Medulla oblongata (tissue), 1 donor: ENCODE measurements at regions not wholly inside any gene's neighbourhood (a gene's known extent, or its start where the extent isn't known, plus 50 kb on each side); places are given as distances from the start of the nearest gene placed in this dataset.

ENCODE experiments used
- DNase-seq: peaks from one replicate; pipeline ENCODE4 v3.0.0-alpha.2; 2015; ENCODE audit errors: extremely low spot score

DNA sequence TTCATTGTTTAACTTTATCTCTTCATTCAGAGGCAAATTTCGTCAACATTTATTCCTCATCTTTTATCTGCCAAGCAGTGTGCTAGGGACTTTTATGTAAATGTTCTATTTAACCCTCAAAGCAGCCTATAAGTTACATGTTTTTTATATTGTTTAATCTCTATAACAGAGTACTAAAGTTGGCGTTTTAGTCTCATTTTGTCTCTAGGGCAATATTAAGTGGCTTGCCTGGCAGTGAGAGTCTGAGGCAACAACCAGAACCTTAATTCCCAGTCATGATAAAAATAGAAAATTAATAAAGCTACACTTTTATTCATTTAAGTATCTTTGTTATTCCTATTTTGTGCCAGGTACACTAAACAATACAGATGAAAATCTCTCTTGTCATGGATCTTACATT is 994.3 kb upstream of the ADGRL2 start:
- no peak for DNase-seq

DNA sequence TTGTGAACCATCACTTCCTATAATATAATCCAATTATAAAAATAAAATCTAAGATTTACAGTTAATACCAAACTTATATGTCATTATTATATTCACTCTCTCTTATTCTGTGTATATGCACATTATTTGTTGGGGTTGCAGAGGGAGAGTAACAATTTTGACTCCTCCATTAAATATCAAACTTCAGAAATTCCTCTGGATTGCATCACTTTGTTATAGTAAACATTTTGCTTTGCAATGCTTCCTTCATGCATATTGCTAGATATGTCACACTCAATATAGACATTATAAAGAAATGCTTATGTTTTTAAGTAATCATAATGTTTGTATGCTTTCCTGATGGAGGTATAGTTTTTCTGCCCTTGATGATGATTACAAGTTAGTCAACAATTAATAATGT is 999.0 kb upstream of the ADGRL2 start:
- no peak for DNase-seq

DNA sequence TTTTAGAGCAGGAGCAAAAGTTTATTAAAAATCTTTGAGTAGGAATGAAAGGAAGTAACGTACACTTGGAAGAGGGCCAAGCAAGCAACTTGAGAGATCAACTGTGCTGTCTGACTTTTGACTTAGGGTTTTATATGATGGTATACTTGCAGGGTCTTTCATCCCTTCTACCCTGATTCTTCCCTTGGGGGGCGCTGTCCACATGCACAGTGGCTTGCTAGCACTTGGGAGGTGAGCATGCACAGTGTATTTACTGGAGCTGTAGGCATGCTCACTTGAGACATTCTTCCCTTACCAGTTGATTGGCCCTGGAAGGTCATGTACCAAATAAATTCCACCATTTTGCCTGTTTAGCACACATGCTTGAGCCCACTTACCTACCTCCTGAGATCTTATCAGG is 1001.3 kb upstream of the ADGRL2 start:
- no peak for DNase-seq

DNA sequence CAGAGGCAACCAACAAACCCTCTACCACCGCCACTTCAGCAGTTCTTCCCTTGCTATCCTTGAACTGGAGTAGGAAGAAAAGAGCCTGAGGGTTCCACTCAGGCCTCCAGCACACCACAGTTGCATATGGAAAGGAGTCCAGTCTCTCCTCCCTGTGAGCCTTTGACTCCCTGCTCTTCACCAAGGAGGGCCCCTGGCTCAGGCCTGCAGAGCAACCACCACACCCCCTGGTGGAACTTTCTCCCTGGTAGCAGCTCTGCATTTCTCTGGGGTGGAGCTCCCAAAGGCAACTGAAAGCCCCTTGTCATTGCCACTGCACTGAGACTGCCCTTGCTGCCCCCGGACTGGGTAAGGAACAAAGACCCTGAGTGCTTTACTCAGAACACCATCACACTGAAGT is 1021.5 kb upstream of the ADGRL2 start:
- no peak for DNase-seq

DNA sequence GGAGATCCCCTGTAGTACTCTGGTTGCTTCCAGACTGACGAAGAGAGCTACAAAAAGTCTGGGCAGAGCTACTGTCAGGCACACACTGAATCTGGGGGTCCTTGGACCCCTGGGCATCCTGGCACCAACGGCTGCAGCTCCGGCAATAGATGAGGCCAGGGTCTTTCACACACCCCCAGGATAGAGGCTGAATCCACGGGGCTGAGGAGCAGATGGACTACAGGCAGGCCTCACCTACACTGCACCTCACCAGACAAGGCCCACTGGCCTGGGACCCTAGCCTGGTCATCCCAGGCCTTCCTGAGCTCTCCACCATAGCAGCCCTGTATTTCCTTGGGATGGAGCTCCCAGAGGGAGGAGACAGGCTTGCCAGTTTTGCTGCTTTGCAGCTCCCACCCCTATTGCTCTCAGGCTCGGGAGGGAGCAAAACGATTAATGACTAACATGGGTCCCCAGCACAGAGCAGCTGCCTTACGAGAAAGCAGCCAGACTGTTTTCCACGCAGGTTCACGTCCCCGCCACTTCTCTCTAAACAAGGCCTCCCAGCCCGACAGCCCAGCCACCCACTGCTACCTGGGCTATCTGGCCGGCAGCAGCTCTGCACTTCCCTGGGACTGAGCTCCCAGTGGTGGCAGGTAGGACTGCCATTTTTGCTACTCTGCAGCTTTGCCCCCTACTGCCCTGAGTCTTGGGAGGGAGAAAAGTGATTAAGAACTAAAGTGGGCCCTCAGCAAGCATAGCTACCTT is 1022.5 kb upstream of the ADGRL2 start:
- no peak for DNase-seq

DNA sequence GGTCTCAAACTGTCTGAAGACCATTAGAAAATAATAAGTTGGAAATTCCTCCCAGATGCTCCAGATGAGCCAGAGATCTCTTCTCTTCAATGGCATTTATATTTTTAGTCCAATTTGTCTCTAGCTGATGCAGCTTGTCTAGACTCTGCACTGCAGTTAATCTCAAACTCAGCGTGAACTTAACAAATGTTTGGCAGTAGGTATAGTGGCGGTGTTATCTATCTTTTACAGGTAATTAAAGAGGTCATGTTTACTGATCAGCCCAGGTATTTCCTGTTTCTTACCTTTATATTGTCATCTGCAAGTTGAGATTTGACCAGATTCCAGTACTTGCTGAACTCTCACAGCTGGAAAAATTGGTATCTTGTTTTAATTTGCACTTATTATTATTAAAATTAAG is 1024.5 kb upstream of the ADGRL2 start:
- DNase-seq, result no peak

DNA sequence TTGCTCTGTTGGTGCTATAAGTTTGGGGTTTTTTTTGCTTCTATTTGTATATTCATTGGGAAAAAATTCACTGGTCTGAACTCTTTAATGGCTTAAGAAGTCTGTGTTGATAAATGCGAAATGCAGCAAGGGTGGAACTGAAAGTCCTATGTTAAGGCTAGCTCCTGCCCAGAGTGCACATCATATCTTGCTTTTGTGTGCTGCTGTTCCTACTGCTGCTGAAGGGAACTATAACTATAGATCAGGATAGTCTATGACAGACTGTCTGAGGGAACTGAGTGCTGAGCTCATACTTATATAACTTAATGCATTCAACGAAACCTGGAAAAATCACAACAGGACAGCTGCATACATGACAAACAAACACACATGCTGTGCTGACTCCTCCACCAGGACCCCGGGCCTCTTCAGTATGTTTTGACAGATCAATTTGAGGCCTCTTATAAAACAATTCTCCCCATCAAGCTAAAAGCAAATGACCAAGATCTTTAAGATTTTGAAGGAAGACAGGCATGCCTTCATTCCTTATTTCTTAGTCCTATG is 1031.5 kb upstream of the ADGRL2 start:
- DNase-seq, result no peak

DNA sequence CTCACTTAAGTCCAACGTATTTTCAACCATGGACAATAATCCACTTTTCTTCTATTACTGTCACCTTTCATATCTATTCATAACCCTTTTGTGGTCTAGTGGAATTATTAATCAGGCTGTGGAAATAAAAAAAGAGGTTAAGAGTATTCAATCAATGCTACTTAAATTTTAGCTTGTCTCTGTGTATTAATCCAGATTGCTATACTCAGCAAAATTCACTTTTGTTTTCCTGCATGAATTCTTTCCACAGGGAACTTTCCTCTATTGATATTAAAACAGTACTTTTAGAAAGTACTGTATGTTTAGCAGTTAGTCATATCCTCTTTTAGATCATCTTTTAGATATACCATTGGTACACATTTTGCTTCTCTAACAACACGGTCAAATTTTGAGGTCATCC is 1033.0 kb upstream of the ADGRL2 start:
- DNase-seq, result no peak

DNA sequence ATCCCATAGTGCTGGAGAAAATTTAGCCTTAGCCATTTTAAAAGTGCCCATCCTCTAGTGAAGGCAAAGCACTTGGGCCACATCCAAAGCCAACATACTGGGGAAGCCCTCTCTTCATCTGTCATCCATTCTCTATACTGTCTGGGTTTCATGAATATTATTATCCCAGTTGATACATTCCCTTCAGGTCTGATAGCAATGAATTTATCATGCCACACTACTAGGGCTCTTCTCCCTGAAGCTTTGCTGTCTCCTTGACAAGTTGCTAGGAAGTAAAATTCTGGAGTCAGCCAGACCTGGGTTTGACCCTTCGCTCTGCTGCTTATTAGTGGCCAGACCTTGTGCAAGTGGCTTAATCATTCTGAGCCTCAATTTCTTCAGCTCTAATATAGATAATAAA is 1041.4 kb upstream of the ADGRL2 start:
- DNase-seq, result no peak

DNA sequence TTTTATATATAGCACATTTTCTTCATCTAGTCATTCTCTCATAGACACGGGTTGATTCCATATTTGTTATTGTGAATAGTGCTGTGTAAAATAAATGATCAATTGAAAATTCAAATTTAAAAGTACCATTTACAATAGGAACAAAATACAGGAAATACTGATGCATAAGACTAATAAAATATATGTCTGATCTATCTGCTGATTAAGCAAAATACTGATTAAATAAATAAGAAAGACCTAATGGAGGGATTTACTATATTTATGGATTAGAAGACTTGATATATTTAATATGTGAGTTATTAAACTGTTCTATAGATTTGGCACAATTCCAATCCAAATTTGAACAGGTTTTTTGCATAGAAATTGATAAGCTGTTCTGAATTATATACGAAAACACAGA is 1044.8 kb upstream of the ADGRL2 start:
- no peak for DNase-seq

DNA sequence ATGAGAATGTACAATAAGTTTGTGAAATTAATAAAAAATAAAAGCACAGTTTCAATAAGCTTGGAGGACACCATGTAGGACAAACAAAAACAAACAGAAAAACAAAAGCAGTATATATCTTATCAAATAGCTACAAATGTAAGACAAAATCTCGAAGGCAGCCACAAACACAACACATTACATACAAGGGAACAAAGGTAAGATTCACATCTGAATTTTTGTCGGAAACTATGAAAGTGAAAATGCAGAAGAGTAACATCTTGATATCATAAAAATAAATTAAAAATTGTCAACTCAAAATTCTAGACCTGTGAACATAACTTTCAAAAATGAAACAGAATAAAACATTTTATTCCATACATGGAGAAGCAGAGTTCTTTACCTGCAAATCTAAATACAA is 1049.5 kb upstream of the ADGRL2 start:
- DNase-seq, result no peak

DNA sequence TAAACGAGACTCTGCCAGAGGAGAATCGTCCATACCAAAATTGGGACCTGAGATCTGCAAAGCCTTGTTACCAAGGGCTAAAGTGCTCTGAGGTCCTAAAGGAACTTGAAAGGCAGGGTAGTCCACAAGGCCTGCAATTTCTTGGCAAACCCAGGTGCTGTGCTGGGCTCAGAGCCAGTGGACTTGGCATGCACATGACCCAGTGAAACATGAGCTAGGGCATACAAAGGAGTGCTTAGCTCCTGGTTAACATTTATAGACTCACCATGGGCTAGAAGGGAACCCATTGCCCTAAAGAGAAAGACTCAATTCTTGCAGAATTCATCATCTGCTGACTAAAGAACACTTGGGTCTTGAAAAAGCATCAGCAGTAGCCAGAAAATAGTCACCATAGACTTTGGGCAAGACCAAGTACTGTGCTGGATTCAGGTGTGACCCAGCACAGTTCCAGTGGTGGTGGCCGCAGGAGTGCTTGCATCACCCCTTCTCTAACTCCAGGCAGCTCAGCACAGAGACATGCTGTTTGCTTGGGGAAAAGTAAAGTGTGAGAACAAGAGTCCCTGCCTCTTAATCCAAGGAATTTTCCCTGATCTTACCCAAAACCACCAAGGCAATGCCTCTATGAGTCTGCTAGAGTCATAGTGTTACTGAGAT is 1069.4 kb upstream of the ADGRL2 start:
- no peak for DNase-seq

DNA sequence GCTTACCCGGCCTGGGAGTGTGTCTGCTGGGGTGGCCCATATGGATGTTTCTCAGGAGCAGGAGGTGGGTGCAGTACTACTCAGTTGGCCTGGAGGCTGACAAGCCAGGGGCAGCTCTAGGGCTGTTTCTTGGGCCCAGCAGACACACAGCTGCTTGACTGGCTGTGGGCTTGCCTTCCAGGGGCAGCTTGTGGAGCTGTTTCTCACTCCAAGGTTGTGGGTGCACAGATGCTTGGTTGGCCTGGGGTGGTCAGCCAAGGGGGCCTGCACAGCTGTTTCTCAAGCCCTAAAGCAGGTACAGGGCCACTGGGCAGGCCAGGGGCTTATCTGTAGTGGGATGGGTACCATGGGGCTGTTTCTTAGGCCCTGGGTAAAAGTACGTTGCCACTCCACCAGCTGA is 1078.1 kb upstream of the ADGRL2 start:
- DNase-seq, result no peak

DNA sequence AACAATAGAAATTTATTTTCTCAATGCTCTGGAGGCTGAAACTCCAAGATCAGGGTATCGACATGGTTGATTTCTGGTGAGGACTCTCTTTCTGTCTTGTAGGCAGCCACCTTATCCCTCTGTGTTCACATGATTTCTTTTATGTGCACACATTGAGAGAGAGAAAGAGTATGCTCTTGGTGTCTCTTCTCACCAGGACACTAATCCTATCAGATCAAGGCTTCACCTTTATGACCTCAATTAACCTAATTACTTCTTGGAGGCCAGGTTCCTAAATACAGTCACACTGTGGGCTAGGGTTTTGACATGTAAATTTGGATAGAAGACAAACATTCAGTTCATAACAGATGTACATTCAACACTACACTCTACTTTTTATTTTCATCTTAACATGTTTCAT is 1094.2 kb upstream of the ADGRL2 start:
- DNase-seq, result no peak

DNA sequence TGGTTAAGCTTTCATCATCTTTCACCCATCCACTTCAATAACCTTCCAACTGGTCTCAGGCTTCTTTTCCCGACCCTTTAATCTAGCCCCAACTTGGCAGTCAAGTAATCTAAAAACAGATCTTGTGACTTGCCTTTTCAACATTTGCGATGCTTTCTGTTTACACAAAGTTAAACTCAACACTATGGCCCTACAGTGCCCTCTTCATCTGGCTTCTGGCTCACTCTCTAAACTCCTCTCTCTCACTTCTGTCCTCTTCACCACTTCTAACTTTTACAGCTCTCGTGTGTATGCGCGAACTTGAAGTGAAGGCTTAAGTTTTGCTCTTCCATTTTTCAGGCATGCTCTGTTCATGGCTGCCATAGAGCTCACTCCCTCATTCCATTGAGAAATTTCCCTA is 1122.3 kb upstream of the ADGRL2 start:
- DNase-seq, result no peak

DNA sequence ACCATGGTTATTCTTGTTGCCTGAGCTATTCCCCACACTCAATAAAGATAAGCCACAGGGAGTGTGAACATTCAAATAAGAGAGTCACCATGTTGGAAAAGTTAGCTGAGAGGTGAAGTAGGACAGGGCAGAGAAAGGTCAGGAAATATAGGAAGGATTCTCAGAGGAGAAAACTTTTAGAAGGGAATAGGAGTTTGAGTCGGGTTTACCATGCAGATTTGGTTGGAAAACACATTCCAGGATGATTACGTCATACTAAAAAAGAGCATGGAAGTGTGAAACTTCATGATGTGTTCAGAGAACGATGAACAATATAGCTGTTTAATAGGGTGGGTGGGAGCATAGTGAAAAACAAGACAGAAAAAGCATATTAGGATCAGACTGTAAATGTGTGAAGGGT is 1125.3 kb upstream of the ADGRL2 start:
- no peak for DNase-seq

DNA sequence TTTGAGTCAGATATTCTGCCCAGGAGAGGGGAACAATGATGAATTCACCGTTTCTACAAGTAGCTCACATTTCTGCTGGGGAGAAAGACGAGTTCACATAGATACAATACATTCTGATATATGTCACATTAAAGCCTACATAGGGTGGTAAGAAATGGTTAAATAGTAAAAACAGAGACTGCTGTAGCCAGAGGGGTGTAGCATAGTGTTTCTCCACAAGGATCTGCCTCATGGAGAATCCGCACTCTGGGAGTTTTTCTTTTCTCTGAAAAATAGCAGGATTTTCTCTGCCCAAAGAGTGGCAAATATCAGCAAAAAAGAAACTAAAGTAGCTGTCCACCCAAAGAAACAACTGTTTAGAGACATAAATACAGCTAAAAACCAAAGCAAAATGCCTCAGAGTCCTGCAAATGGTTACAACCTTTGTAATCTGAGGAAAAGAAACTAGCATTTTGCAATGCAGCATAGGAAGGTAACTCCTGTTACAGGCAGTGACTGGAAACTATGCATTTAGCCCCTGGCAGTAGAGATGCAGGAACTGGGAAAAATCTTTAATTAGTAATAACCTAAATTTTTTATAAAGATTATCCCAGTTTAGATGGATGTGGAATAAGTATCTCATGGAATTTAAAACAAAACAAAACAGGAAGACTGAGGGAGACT is 1126.7 kb upstream of the ADGRL2 start:
- no peak for DNase-seq

DNA sequence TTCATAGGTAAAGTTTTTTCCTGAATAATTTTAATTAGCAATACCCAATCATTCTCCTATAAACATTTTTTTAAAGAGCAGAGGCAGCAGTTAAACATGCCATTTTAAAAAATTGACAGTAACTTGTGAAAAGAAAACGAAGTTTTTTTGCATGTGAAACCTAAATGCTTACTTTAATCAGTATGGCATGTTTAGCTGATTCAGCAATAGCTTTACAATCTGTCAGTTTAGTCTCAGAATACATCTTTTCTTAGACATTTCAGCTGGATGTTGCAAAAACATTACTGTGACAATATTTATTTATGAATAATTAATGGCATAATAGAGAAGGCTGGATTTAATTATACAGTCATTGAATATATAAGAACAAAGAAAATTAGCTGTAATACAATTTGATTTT is 1132.4 kb upstream of the ADGRL2 start:
- no peak for DNase-seq

DNA sequence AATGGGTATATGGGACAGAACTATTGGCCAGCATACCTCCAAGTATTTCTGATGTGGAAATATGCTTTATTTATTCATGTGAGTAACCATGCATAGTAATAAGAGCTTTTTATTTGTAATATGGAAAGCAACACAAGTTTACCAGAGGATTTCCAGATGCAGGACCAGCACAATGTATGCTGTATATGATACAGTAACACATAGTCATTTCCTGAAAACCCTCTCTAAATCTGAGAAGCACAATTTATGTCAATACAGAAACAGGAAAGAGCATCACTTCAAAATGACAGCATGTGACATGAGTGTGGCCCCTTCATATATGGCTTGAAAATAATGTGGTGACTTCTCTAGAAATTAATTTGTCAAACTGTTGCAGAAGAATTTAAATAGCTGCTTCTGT is 1134.7 kb upstream of the ADGRL2 start:
- no peak for DNase-seq

DNA sequence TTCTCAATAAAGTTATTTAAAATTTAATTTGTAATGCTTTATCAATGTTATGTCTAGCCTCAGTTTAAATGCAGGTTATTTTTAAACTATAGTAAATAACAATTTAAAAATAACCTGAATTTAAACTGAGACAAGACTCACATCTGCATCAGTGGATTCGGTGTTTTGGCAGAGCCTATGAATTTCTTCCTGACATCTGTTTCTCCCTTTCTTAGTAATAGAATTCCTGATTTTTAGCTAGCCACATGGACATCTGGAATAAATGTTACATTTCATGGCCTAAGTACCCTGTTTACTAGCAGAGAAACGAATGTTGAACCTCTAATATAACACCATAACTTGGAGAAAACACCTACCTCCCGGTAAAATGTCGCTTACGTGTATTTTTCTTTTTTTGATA is 1141.6 kb upstream of the ADGRL2 start:
- no peak for DNase-seq

DNA sequence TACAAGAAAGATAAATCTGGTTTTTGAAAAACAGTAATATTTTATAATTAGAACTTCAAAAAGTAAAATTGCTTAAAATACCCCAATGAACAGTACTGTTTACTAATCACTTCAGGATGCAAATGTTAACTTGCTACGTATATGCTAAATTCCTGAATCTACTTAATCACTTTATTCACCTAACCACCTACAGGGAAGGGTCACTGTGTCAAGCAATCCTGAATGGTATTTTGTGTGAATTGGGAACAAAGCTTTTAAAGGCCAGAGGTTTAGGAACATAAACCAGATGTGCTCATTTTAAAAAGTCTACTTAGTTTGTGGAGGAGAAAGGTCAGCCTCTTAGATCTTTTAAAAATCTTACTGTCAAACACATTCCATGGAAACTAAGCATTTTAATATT is 1143.0 kb upstream of the ADGRL2 start:
- DNase-seq, result no peak

DNA sequence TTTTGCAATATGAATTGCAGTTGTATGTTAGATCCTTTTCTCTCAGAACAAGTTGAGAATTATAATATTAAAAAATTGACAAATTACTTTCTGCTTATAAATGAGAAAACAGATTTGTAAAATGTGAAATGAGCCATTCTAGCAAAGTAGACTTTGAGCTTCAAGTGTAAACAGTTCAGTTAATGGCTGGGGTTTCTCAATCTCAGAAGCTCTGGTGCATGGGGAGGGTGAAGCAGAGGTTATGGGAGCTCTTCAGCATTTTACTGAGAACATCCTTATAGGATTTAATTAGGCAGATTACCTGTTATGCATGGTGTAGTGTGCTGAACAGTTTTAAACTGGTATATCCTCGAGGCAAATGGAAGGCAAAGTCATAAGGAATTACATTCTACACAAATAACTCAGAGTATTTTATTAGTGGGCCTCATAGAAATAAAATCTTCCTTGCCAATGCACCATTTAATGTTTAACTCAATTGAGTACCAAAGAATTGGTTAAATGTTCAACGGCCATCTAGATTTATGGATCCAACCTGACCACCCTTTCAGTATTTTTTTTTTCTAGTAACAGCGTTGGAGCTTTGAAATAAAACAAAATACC is 1143.6 kb upstream of the ADGRL2 start:
- DNase-seq, result no peak

DNA sequence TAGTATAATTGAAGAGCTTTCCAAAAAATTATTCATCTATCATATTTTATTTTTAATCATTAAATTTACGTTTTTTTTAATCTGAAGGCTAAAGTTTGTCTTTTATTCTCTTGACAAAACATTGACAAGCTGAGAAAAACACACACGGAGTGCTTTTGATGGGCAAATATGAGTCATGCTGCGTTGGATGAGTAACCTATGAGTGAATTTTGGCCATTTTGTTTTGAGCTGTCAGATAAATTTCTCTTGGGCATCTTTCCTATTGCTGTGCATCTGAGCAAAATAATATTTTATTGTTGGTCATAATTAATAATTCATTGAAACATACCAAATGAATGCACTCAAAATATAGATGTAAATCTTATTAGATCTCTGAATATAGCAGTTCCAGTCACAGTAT is 1144.1 kb upstream of the ADGRL2 start:
- DNase-seq, result no peak
